ENCODE measurements at regions not wholly inside any gene's neighbourhood (a gene's known extent, or its start where the extent isn't known, plus 50 kb on each side); places are given as distances from the start of the nearest gene placed in this dataset.

- no peak for DNase-seq (ENCODE audit: low read depth)
Observed at GRCh38 chr12:127358888-127359287, 908.1 kb upstream of the TMEM132C start.

DNA sequence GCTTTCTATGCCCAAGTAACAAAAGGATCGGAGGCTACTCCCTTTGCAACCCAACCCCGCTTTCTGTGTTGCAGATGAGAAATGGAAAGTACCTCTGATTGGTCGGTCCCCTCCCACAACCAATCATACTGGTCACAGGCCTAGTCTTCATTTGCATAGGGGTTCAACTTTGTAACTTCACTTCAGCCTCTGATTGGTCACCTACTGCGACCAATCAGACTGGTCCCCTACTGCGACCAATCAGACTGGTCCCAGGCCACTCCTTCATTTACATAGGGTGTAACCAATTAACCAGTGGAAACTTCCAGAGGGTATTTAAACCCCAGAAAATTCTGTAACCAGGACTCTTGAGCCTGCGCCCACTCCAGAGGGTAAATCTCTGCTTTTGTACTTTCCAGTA is 906.4 kb upstream of the TMEM132C start:
- DNase-seq (ENCODE audit: low read depth), result no peak

DNA sequence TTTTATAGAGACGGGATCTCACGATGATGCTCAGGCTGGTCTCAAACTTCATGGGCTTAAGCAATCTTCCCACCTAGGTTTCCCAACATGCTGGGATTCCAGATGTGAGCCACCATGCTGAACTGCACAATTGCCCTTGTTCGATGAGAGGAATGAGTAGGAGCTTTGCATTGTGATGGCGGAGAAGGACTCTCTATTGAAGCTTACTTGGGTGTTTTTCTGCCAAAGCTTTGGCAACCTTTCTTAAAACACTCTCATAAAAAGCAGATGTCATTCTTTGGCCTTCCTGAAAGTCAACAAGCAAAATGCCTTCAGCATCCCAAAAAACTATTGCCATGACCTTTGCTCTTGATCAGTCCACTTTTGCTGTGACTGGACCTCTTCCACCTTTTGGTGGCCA is 904.8 kb upstream of the TMEM132C start:
- no peak for DNase-seq (ENCODE audit: low read depth)

DNA sequence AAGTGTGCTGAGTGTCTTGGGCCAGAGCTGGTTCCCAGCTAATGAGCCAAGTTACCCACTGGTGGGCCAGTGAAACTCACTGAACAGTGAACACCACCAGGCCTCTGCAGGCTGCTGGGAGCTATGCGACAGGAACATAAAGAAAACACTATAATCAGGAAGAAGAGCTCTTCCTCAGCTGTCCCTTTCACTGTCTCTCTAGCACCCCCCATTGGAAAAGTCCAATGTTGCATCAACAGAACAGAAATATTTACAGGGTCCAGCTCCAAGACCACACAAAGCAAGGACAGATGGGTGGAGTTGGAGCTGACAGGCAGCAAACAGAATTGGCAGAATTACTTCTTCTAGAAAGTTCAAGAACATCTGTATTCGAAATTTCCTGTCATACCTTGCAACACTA is 903.6 kb upstream of the TMEM132C start:
- DNase-seq (ENCODE audit: low read depth), result no peak

GRCh38 chr12:127373559-127373958 is 893.4 kb upstream of the TMEM132C start:
- DNase-seq (ENCODE audit: low read depth), result no peak

- no peak for DNase-seq (ENCODE audit: low read depth)
Observed at GRCh38 chr12:127374447-127374846, 892.5 kb upstream of the TMEM132C start.

DNA sequence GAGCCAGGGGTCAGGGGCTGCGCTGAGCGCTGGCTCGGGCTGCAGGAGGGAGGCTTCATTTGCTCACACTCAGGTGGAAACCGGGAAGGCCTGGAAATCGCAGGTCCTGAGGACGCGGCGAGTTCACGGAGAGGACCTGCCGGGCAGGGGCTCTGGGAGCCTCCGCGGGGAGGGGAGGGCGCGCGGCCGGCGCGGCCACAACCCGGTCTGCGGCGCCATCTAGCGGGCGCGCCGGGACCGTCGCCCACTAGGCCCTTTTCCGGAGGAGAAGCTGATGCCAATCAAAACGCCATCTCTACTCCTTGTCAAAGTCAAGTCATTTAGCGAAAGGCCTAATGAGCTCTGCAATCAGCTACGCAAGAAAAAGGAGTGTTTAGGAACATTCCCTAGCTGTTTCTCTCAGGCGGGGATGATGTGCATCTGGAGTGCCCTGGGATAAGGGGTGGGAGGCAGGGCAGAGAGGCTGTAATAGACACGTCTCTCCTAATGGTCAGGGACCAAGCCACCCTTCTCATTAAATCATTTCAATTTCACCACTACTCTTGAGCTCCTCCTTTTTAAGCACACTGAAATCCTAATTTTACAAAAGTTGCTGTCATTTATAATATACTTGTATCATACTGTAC is 885.8 kb upstream of the TMEM132C start:
- no peak for DNase-seq (ENCODE audit: low read depth)

DNA sequence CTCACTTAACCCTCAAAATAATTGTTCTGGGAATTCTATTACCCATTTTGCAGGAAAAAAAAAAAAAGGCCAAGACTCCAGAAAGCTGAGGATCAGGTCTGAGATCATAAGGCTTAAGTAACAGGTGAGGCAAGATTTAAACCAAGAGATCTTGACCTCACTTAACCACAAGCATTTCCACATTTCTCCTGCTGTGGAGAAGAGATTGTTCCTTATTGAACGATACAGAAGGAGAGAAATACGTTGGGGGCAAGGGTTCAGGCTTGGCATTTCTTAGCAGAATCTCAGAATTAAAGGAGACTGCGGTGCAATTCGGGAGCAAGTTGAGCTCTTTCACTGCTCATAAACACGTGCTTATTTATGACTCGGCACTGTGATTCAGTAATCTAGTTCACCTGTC is 885.3 kb upstream of the TMEM132C start:
- no peak for DNase-seq (ENCODE audit: low read depth)

DNA sequence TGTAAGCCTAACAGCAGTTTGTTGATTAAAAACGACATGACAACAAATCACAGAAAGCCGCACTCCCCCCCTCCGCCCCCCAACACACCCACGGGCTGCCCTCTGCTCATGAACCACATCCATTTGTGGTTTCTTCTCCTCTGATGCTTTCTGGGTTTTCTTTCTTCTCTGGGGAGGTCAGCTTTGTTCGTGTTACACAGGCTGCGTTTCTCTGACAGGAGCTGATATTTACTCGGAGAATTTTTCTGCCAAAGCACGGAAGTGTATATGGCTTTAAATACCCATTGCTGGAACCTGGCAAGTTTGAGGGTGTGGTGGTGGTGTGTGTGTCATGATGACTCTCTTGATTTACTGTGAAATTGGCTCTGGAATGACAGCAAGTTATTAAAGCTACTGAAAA is 883.7 kb upstream of the TMEM132C start:
- DNase-seq (ENCODE audit: low read depth), result no peak

GRCh38 chr12:127386723-127387122 is 880.2 kb upstream of the TMEM132C start:
- DNase-seq (ENCODE audit: low read depth), result no peak

GRCh38 chr12:127388985-127389384 is 878.0 kb upstream of the TMEM132C start:
- DNase-seq (ENCODE audit: low read depth), result no peak

DNA sequence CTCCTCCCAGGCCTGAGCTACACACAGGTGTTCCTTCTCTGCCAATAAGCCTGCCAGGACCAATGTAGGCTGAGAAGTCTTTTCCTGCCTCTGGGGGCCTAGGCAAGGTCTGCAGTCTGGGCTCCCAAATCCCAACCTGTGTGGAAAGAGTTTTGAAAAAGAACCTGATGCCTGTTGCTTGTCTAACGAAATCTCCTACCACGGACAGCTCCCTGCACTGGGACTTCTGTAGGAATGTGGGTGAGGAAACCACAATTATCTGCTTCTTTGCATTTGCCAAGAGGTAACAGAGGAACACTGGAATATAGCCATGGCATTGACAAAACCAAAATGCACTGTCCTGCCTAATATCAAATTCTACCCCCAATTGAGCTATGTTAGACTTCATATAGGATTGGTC is 877.0 kb upstream of the TMEM132C start:
- no peak for DNase-seq (ENCODE audit: low read depth)

GRCh38 chr12:127393465-127393864 is 873.5 kb upstream of the TMEM132C start:
- DNase-seq (ENCODE audit: low read depth), result no peak

DNA sequence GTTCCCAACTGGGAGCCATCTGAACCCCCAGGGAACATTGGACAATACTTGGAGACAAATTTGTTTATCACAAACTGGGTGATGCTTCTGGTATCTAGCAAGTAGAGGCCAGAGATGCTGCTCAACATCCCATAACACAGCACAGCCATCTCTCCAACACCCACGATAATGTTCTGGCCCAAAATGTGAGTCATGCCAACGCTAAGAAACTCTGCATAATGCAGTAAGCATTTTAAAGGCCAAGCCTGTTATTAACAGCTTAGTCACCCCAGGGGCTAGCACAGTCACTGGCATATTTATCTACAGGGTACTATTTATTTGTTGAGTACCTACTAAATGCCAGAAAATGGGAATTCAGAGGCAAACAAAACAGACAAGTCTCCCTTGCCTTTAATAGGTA is 873.1 kb upstream of the TMEM132C start:
- no peak for DNase-seq (ENCODE audit: low read depth)

DNA sequence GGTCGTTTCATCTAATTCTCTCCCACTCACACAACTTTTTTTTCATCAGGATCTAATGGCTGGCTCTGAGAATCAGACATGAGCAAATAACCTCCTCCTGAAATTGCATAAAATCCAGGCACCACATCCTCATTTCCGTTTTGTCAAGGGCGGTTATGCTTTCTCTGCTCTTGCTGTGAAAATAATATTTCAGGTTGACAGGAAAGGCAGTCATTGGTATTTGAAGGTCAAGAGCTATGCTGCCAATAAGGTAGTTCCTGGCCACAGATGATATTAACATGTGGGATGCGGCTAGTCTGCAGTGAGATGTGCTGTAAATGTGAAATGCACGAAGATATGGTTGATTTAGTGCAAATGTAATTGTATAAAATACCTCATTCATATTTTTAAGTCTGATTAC is 870.2 kb upstream of the TMEM132C start:
- DNase-seq (ENCODE audit: low read depth), result no peak

DNA sequence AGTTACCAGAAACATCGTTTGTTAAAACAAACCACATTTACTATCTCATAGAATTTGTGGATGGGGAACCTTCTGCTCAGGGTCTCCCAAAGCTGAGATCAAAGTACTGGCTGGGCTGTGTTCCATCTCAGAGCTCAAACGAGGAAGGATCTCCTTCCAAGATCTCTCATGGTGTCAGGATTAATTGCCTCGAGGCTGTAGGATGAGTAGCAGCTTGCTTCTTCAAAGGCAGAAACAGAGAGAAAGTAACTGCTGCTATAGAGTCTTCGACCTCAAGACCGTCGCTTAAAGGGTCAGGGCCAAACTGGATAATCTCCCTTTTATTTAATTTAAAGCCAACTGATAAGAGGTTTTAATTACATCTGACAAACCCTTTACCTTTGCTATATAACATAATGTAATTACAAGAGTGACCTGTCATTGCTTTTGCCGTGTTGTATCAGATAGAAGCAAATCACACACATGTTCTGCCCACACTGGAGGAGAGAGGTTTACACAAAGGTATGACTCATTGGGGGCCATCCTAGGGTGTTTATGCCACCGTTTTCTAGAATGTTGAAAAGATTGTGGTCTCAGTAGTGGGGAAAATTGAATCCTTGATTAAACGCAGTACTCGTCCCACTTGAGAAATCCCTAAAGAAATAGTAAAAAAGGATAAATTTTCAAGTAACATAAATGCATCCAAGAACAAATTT is 868.8 kb upstream of the TMEM132C start:
- DNase-seq (ENCODE audit: low read depth), result no peak

DNA sequence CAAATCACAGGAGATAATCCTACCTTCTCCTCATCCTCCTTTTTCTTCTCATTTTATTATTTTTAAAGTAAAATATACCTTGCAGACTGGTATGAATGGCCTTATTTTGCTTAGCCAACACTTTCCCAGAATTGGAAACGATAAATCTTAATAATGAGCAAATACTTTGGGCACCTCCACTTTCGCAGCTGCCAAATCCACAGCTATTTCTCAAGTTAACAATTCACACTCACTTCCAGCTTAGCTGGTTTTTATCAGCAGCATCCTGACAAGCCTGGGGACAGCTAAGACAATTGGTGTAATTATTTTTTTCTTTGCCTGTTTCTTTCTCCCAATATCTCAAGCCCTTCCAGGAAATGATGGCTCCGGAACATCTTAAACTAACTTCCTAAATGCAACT is 867.5 kb upstream of the TMEM132C start:
- DNase-seq (ENCODE audit: low read depth), result no peak

- DNase-seq (ENCODE audit: low read depth), result no peak
Observed at GRCh38 chr12:127400221-127400620, 866.7 kb upstream of the TMEM132C start.

DNA sequence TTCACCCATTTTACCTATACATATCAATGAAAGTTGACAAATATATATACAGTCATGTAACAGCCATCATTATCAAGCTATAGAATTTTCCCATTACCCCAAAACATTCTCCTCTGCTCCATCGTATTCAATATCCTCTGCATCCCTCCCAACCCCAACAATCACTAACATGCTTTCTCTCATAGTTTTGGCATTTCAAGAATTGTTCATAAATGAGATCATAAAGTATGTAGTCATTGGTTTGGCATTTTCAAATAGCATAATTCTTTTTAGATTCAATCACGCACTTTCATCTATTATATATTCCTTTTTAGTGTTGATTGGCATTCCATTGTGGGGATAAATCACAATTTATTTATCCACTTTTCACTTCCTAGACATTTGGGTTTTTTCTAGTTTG is 866.0 kb upstream of the TMEM132C start:
- DNase-seq (ENCODE audit: low read depth), result no peak

GRCh38 chr12:127401536-127401935 is 865.4 kb upstream of the TMEM132C start:
- no peak for DNase-seq (ENCODE audit: low read depth)

DNA sequence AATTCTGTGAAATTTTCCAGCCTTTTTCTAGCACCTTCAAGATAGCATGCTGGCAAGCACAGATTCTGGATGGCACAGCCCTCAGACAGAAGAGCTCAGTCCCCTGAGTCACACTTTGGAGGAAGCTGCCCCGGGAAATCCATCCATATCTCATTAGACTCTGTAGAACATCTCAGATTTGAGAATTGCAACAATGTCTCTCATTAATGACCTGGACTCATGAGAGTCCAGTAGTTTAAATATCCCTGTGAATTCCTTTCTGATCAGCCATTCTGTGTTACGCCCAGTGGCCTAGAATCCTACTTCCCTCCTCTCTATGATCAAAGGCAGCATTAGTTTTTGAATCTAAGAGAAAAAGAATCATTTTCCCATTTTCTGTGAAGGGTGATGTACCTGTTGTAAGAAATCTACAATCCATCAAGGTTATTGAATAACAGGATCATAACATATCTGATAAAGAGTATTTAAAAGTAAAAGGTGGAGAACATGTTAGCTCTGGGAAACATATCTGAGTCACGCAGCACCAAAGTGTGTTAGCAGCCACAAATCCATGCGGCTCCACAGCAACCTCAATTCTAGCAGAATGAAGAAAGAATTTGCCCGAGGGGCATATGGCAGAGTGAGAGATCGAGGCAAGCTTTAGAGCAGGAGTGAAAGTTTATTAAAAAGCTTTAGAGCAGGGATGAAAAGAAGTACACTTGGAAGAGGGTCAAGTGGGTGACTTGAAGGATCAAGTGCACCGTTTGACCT is 855.6 kb upstream of the TMEM132C start:
- no peak for DNase-seq (ENCODE audit: low read depth)

- no peak for DNase-seq (ENCODE audit: low read depth)
Observed at GRCh38 chr12:127411981-127412380, 855.0 kb upstream of the TMEM132C start.

DNA sequence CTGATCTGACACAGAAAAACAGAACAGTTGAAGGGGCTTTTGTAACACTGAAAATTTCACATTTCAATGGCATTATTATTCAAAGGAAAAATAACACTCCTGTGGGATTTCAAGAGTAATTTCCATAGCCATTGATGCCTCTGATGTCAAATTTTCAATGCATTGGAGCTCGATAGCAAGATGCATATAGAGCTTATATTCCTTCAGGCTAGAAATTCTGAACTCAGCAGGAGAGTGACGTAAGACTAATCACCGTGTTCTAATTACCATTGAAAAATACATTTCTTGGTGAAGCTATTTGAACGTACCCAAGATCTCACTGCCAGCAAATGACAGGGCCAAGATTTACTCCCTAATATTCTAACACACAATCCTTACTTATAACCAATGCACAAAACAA is 854.1 kb upstream of the TMEM132C start:
- no peak for DNase-seq (ENCODE audit: low read depth)
